DOHH2 (cell line): ENCODE measurements at regions not wholly inside any gene's neighbourhood (a gene's known extent, or its start where the extent isn't known, plus 50 kb on each side); places are given as distances from the start of the nearest gene placed in this dataset.

ENCODE experiments used
- H3F3A ChIP-seq: fragments of 200-600 bp; sonication (generic), shearing (Covaris generic); 2 replicates; pipeline ENCODE4 v1.6.0; 2016; ENCODE audit warnings: antibody characterized with exemption, mild to moderate bottlenecking; ENCODE audit not compliant: control insufficient read depth, insufficient read depth
- H3K27ac ChIP-seq: fragments of 200-600 bp; sonication (generic); 2 replicates; pipeline ENCODE4 v1.5.1; 2014; ENCODE audit warnings: low read depth, mild to moderate bottlenecking, low read length, moderate library complexity
- H3K27me3 ChIP-seq: fragments of 200-600 bp; sonication (generic); 2 replicates; pipeline ENCODE4 v1.6.1; 2014; ENCODE audit warnings: mild to moderate bottlenecking, low read length, mixed read lengths; ENCODE audit not compliant: control insufficient read depth
- H3K36me3 ChIP-seq: fragments of 200-600 bp; sonication (generic); 2 replicates; pipeline ENCODE4 v1.6.1; 2014; ENCODE audit warnings: mild to moderate bottlenecking, low read length, moderate library complexity, mixed read lengths; ENCODE audit not compliant: control insufficient read depth
- H3K4me1 ChIP-seq: fragments of 200-600 bp; sonication (generic); 2 replicates; pipeline ENCODE4 v1.6.1; 2014; ENCODE audit warnings: mild to moderate bottlenecking, low read length, mixed read lengths; ENCODE audit not compliant: control insufficient read depth
- H3K4me2 ChIP-seq: fragments of 200-600 bp; sonication (generic); 2 replicates; pipeline ENCODE4 v1.6.0; 2014; ENCODE audit warnings: mild to moderate bottlenecking, low read length, moderate library complexity
- H3K4me3 ChIP-seq: fragments of 200-600 bp; sonication (generic); 2 replicates; pipeline ENCODE4 v1.5.1; 2014; ENCODE audit warnings: mild to moderate bottlenecking, low read length, mixed read lengths
- H3K79me2 ChIP-seq: fragments of 200-600 bp; sonication (generic); 2 replicates; pipeline ENCODE4 v1.6.1; 2014; ENCODE audit warnings: mild to moderate bottlenecking, low read length, mixed read lengths; ENCODE audit not compliant: control insufficient read depth
- H3K9me2 ChIP-seq: fragments of 200-600 bp; sonication (generic); replicated peaks from 2 replicates; pipeline ENCODE4 v1.6.1; 2014; ENCODE audit warnings: mild to moderate bottlenecking, low read length, mixed read lengths; ENCODE audit not compliant: control insufficient read depth
- H3K9me3 ChIP-seq: fragments of 200-600 bp; sonication (generic); 2 replicates; pipeline ENCODE4 v1.6.1; 2014; ENCODE audit warnings: antibody characterized with exemption, low read length, mixed read lengths; ENCODE audit not compliant: control insufficient read depth, insufficient read depth
- H4K20me1 ChIP-seq: fragments of 200-600 bp; sonication (generic); 2 replicates; pipeline ENCODE4 v1.6.0; 2014; ENCODE audit warnings: low read depth, mild to moderate bottlenecking, antibody characterized with exemption, low read length, moderate library complexity; ENCODE audit not compliant: control insufficient read depth, insufficient read depth
- CTCF ChIP-seq: fragments of 200-600 bp; sonication (generic); IDR thresholded peaks from one replicate; pipeline ENCODE4 v1.5.1; 2014; ENCODE audit warnings: antibody characterized with exemption, mild to moderate bottlenecking, low read depth, low read length; ENCODE audit not compliant: poor library complexity, severe bottlenecking
- EZH2phosphoT487 ChIP-seq: fragments of 200-600 bp; sonication (generic); IDR thresholded peaks from 2 replicates; pipeline ENCODE4 v1.6.1; 2017; ENCODE audit warnings: borderline replicate concordance, mild to moderate bottlenecking, antibody characterized with exemption, low read length, moderate library complexity, mixed read lengths

- H3K27me3 ChIP-seq = no peaks in the 10 kb centered on the region
- H3F3A ChIP-seq = 0 out of 2 replicates have a peak, but pooled peaks cover 5% of the 10 kb centered on the region
- peaks cover 42% of the 10 kb centered on the region for H3K4me1 ChIP-seq
- peak overlapping the region; percentile 100 for H3K4me2 ChIP-seq
- H3K36me3 ChIP-seq = peaks cover 16% of the 10 kb centered on the region
- H3K9me3 ChIP-seq = no peaks in the 10 kb centered on the region
- H3K4me3 ChIP-seq = peak overlapping the region; percentile 83
- H3K27ac ChIP-seq = peak overlapping the region; percentile 67
- no peak for TF ChIP-seq EZH2phosphoT487
- no peak for TF ChIP-seq CTCF
- H3K79me2 ChIP-seq = peaks cover 36% of the 10 kb centered on the region
- H4K20me1 ChIP-seq = no peaks in the 10 kb centered on the region
- H3K9me2 ChIP-seq = no peaks in the 10 kb centered on the region
These were observed 186.8 kb downstream of the ZEB2 start for GRCh38 chr2:144333143-144333555.

- H3K4me1 ChIP-seq = peaks cover 42% of the 10 kb centered on the region
- H3K4me2 ChIP-seq = peak overlapping the region; percentile 100
- H3K9me2 ChIP-seq = no peaks in the 10 kb centered on the region
- peaks cover 42% of the 10 kb centered on the region for H3K79me2 ChIP-seq
- H4K20me1 ChIP-seq = no peaks in the 10 kb centered on the region
- TF ChIP-seq EZH2phosphoT487 = no peak
- no peak for TF ChIP-seq CTCF
- H3K27ac ChIP-seq = peak overlapping the region; percentile 82
- H3K9me3 ChIP-seq = no peaks in the 10 kb centered on the region
- H3K27me3 ChIP-seq = no peaks in the 10 kb centered on the region
- peaks cover 19% of the 10 kb centered on the region for H3K36me3 ChIP-seq
- H3K4me3 ChIP-seq = peak overlapping the region; percentile 83
- 0 out of 2 replicates have a peak, but pooled peaks cover 5% of the 10 kb centered on the region for H3F3A ChIP-seq
These were observed 187.4 kb downstream of the ZEB2 start for GRCh38 chr2:144332356-144333142.

GRCh38 chr2:144331674-144332355 lies 188.1 kb downstream of the ZEB2 start:
- peaks cover 19% of the 10 kb centered on the region for H3K36me3 ChIP-seq
- H3K79me2 ChIP-seq = peaks cover 50% of the 10 kb centered on the region

More at GRCh38 chr2:144331674-144332355, 188.1 kb downstream of the ZEB2 start:
- Histone ChIP-seq H3K9me2 (no peaks in the 10 kb centered on the region), H3K27me3 (no peaks in the 10 kb centered on the region), H3F3A (0 out of 2 replicates have a peak, but pooled peaks cover 5% of the 10 kb centered on the region), H3K27ac (peak overlapping the region; percentile 82), H3K4me2 (peak overlapping the region; percentile 86), H4K20me1 (no peaks in the 10 kb centered on the region), H3K4me1 (peaks cover 50% of the 10 kb centered on the region), H3K4me3 (peak overlapping the region; percentile 83), H3K9me3 (no peaks in the 10 kb centered on the region)
- TF ChIP-seq CTCF (peak; percentile 38), EZH2phosphoT487 (no peak)
